Mesenchymal stem cell (in vitro differentiated cells and primary cell): ENCODE measurements at regions not wholly inside any gene's neighbourhood (a gene's known extent, or its start where the extent isn't known, plus 50 kb on each side); places are given as distances from the start of the nearest gene placed in this dataset.

Source experiments
- DNase-seq: peaks from one replicate; pipeline ENCODE4 v3.0.0-alpha.2; 2013
- H2AFZ ChIP-seq: one replicate; pipeline ENCODE4 v1.6.1; 2013; ENCODE audit warnings: low read depth, mild to moderate bottlenecking, control low read depth, inconsistent platforms, low read length, moderate library complexity
- H2AK5ac ChIP-seq: 2 replicates; pipeline ENCODE4 v1.6.1; 2013; ENCODE audit warnings: low read length, moderate library complexity, mild to moderate bottlenecking, inconsistent platforms; ENCODE audit not compliant: severe bottlenecking
- H2BK120ac ChIP-seq: one replicate; pipeline ENCODE4 v1.6.1; 2013; ENCODE audit warnings: low read depth, mild to moderate bottlenecking, inconsistent platforms, low read length, moderate library complexity
- H2BK12ac ChIP-seq, 2 experiments: one replicate each; pipeline ENCODE4 v1.6.1; 2013; ENCODE audit warnings: inconsistent platforms in 2 of 2, low read length in 2 of 2, mild to moderate bottlenecking in 2 of 2, moderate library complexity in 2 of 2, control low read depth in 1 of 2
- H2BK15ac ChIP-seq: one replicate; pipeline ENCODE4 v1.6.1; 2013; ENCODE audit warnings: mild to moderate bottlenecking, low read depth, inconsistent platforms; ENCODE audit not compliant: poor library complexity, severe bottlenecking
- H2BK5ac ChIP-seq: 2 replicates; pipeline ENCODE4 v1.6.1; 2013; ENCODE audit warnings: low read depth, mild to moderate bottlenecking, low read length, control low read depth, inconsistent platforms; ENCODE audit not compliant: poor library complexity, severe bottlenecking
- H3K14ac ChIP-seq, 2 experiments: one replicate each; pipeline ENCODE4 v1.6.1; 2013; ENCODE audit warnings: inconsistent platforms in 2 of 2, low read length in 2 of 2, control low read depth in 1 of 2, mild to moderate bottlenecking in 1 of 2, moderate library complexity in 1 of 2
- H3K18ac ChIP-seq, 2 experiments: one replicate each; pipeline ENCODE4 v1.6.1; 2013; ENCODE audit warnings: inconsistent platforms in 2 of 2, low read length in 2 of 2, control low read depth in 1 of 2, low read depth in 1 of 2, mild to moderate bottlenecking in 1 of 2
- H3K23ac ChIP-seq, 2 experiments: one replicate each; pipeline ENCODE4 v1.6.1; 2013; ENCODE audit warnings: inconsistent platforms in 2 of 2, low read length in 2 of 2, mild to moderate bottlenecking in 2 of 2, moderate library complexity in 2 of 2, control low read depth in 1 of 2
- H3K27ac ChIP-seq: 2 replicates; pipeline ENCODE4 v1.5.1; 2013; ENCODE audit warnings: mild to moderate bottlenecking, moderate library complexity, low read length, control low read depth, inconsistent platforms; ENCODE audit not compliant: poor library complexity, severe bottlenecking
- H3K27me3 ChIP-seq, 2 experiments: 2 replicates each; pipeline versions ENCODE4 v1.6.1 to v1.7.0; 2013; ENCODE audit warnings: low read length in 2 of 2, mild to moderate bottlenecking in 2 of 2, moderate library complexity in 2 of 2, control low read depth in 1 of 2, inconsistent platforms in 1 of 2; ENCODE audit not compliant: control insufficient read depth in 1 of 2, insufficient read depth in 1 of 2
- H3K36me3 ChIP-seq, 2 experiments: 2 replicates each; pipeline versions ENCODE4 v1.6.1 to v1.7.0; 2013; ENCODE audit warnings: low read length in 2 of 2, control low read depth in 1 of 2, inconsistent platforms in 1 of 2, low read depth in 1 of 2, mild to moderate bottlenecking in 1 of 2; ENCODE audit not compliant: insufficient read depth in 2 of 2, control insufficient read depth in 1 of 2
- H3K4ac ChIP-seq, 2 experiments: one replicate each; pipeline ENCODE4 v1.6.1; 2013; ENCODE audit warnings: inconsistent platforms in 2 of 2, low read length in 2 of 2, mild to moderate bottlenecking in 2 of 2, moderate library complexity in 2 of 2, control low read depth in 1 of 2, low read depth in 1 of 2
- H3K4me1 ChIP-seq: 2 replicates; pipeline ENCODE4 v1.6.1; 2013; ENCODE audit warnings: low read depth, low read length, control low read depth; ENCODE audit not compliant: control insufficient read depth, insufficient read depth
- H3K4me2 ChIP-seq: 2 replicates; pipeline ENCODE4 v1.6.1; 2013; ENCODE audit warnings: low read length, mild to moderate bottlenecking, inconsistent platforms; ENCODE audit not compliant: poor library complexity, severe bottlenecking
- H3K4me3 ChIP-seq, 2 experiments: 2 replicates each; pipeline versions ENCODE4 v1.5.1 to v1.7.0; 2013; ENCODE audit warnings: low read length in 2 of 2, mild to moderate bottlenecking in 2 of 2, control low read depth in 1 of 2, low read depth in 1 of 2; ENCODE audit not compliant: insufficient read depth in 1 of 2
- H3K79me1 ChIP-seq: replicated peaks from 2 replicates; pipeline ENCODE4 v1.6.1; 2013; ENCODE audit warnings: mild to moderate bottlenecking, control low read depth, low read length, inconsistent platforms; ENCODE audit not compliant: poor library complexity, severe bottlenecking
- H3K9ac ChIP-seq: 2 replicates; pipeline ENCODE4 v1.7.0; 2013; ENCODE audit warnings: mild to moderate bottlenecking, low read length, moderate library complexity
- H3K9me3 ChIP-seq: 2 replicates; pipeline ENCODE4 v1.7.0; 2013; ENCODE audit warnings: mild to moderate bottlenecking, low read length; ENCODE audit not compliant: control insufficient read depth
- H4K8ac ChIP-seq: one replicate; pipeline ENCODE4 v1.6.1; 2013; ENCODE audit warnings: inconsistent platforms, mild to moderate bottlenecking, low read length, moderate library complexity
- H4K91ac ChIP-seq: one replicate; pipeline ENCODE4 v1.6.1; 2013; ENCODE audit warnings: mild to moderate bottlenecking, low read length, inconsistent platforms
- WGBS: methylation state at CpG from one replicate; pipeline ENCODE4 v1.1.7; 2013; ENCODE audit warnings: mixed read lengths; 5-methylcytosine and 5-hydroxymethylcytosine counted together

GRCh38 chr1:118825619-118826018, 162.5 kb downstream of the TBX15 start:
- no peak overlapping the region for H3K27ac ChIP-seq
- no peak overlapping the region for H4K91ac ChIP-seq
- H3K9me3 ChIP-seq, result no peaks in the 10 kb centered on the region
- no peaks in the 10 kb centered on the region for H3K79me1 ChIP-seq
- H3K4me2 ChIP-seq, result no peak overlapping the region
- H3K4me3 ChIP-seq, result no peak overlapping the region
- H2AK5ac ChIP-seq, result no peak overlapping the region
- no peak overlapping the region for H2BK12ac ChIP-seq
- no peak overlapping the region for H3K4ac ChIP-seq
- H3K14ac ChIP-seq, result no peak overlapping the region
- H4K8ac ChIP-seq, result no peak overlapping the region
- no peak overlapping the region for H3K23ac ChIP-seq
- H3K9ac ChIP-seq, result no peak overlapping the region
- H2BK5ac ChIP-seq, result no peak overlapping the region
- no peaks in the 10 kb centered on the region for H3K36me3 ChIP-seq
- no peak for DNase-seq
- no peak overlapping the region for H2AFZ ChIP-seq
- H3K18ac ChIP-seq, result no peak overlapping the region
- H2BK120ac ChIP-seq, result no peak overlapping the region
- H3K4me1 ChIP-seq, result no peaks in the 10 kb centered on the region
- no peak overlapping the region for H2BK15ac ChIP-seq
- H3K27me3 ChIP-seq, result no peaks in the 10 kb centered on the region

- no peaks in the 10 kb centered on the region for H3K79me1 ChIP-seq
- no peak overlapping the region for H3K23ac ChIP-seq
- H3K9me3 ChIP-seq, result no peaks in the 10 kb centered on the region
- no peak overlapping the region for H4K91ac ChIP-seq
- H3K27ac ChIP-seq, result no peak overlapping the region
- H3K4ac ChIP-seq, result no peak overlapping the region
- WGBS, result 53% methylated on average over 2 of the region's 2 CpGs
- no peaks in the 10 kb centered on the region for H3K36me3 ChIP-seq
- H2BK12ac ChIP-seq, result no peak overlapping the region
- H3K18ac ChIP-seq, result no peak overlapping the region
- H3K4me3 ChIP-seq, result no peak overlapping the region
- no peak for DNase-seq
- H3K14ac ChIP-seq, result no peak overlapping the region
- H2BK5ac ChIP-seq, result no peak overlapping the region
- no peak overlapping the region for H3K9ac ChIP-seq
- H2BK120ac ChIP-seq, result no peak overlapping the region
- H3K27me3 ChIP-seq, result no peaks in the 10 kb centered on the region
- no peaks in the 10 kb centered on the region for H3K4me1 ChIP-seq
- H2AK5ac ChIP-seq, result no peak overlapping the region
- H2AFZ ChIP-seq, result no peak overlapping the region
- H2BK15ac ChIP-seq, result no peak overlapping the region
- no peak overlapping the region for H4K8ac ChIP-seq
- H3K4me2 ChIP-seq, result no peak overlapping the region
These were observed 166.3 kb downstream of the TBX15 start for GRCh38 chr1:118821801-118822200.

- H3K4me3 ChIP-seq, result no peak overlapping the region
- no peak for DNase-seq
- H3K9me3 ChIP-seq, result no peaks in the 10 kb centered on the region
- H3K36me3 ChIP-seq, result no peaks in the 10 kb centered on the region
- H3K14ac ChIP-seq, result no peak overlapping the region
- no peak overlapping the region for H3K4ac ChIP-seq
- no peak overlapping the region for H3K18ac ChIP-seq
- H3K79me1 ChIP-seq, result no peaks in the 10 kb centered on the region
- H2BK15ac ChIP-seq, result no peak overlapping the region
- no peak overlapping the region for H3K27ac ChIP-seq
- no peak overlapping the region for H2BK12ac ChIP-seq
- WGBS, result 87% methylated on average over 1 of the region's 1 CpG
- H3K9ac ChIP-seq, result no peak overlapping the region
- no peak overlapping the region for H4K8ac ChIP-seq
- no peaks in the 10 kb centered on the region for H3K4me1 ChIP-seq
- no peak overlapping the region for H4K91ac ChIP-seq
- H3K27me3 ChIP-seq, result no peaks in the 10 kb centered on the region
- no peak overlapping the region for H2AK5ac ChIP-seq
- H3K4me2 ChIP-seq, result no peak overlapping the region
- no peak overlapping the region for H2BK5ac ChIP-seq
- H3K23ac ChIP-seq, result no peak overlapping the region
- no peak overlapping the region for H2BK120ac ChIP-seq
- no peak overlapping the region for H2AFZ ChIP-seq
These were observed 167.3 kb downstream of the TBX15 start for GRCh38 chr1:118820864-118821263.

GRCh38 chr1:118815909-118816308, 172.2 kb downstream of the TBX15 start:
- H4K8ac ChIP-seq, result no peak overlapping the region
- H3K4me1 ChIP-seq, result no peaks in the 10 kb centered on the region
- no peak overlapping the region for H4K91ac ChIP-seq
- H3K4me3 ChIP-seq, result no peak overlapping the region
- H3K36me3 ChIP-seq, result no peaks in the 10 kb centered on the region
- H3K4ac ChIP-seq, result no peak overlapping the region
- no peak overlapping the region for H2AFZ ChIP-seq
- H3K27ac ChIP-seq, result no peak overlapping the region
- H3K18ac ChIP-seq, result no peak overlapping the region
- no peaks in the 10 kb centered on the region for H3K27me3 ChIP-seq
- H2BK5ac ChIP-seq, result no peak overlapping the region
- no peak for DNase-seq
- peak overlapping the region; percentile 39 for H3K9ac ChIP-seq
- H3K4me2 ChIP-seq, result no peak overlapping the region
- no peak overlapping the region for H2BK15ac ChIP-seq
- no peak overlapping the region for H2BK120ac ChIP-seq
- H2BK12ac ChIP-seq, result no peak overlapping the region
- H3K79me1 ChIP-seq, result no peaks in the 10 kb centered on the region
- no peaks in the 10 kb centered on the region for H3K9me3 ChIP-seq
- no peak overlapping the region for H3K23ac ChIP-seq
- WGBS, result no CpG with 5 or more reads among the region's 2 CpGs
- H2AK5ac ChIP-seq, result no peak overlapping the region
- H3K14ac ChIP-seq, result no peak overlapping the region
